ENCODE measurements at regions not wholly inside any gene's neighbourhood (a gene's known extent, or its start where the extent isn't known, plus 50 kb on each side); places are given as distances from the start of the nearest gene placed in this dataset.

GRCh38 chr2:194556629-194557028 lies 1100.4 kb upstream of the SLC39A10 start:
- Histone ChIP-seq H3K4me3 (replicated peaks in 1 of 3) (no peak overlapping the region), H3K36me3 (no peaks in the 10 kb centered on the region), H3K27ac (no peak overlapping the region), H3K9me3 (no peaks in the 10 kb centered on the region), H3K27me3 (no peaks in the 10 kb centered on the region), H3K4me1 (no peaks in the 10 kb centered on the region)
- TF ChIP-seq CTCF (IDR thresholded peaks at IDR 0.05) (no peak), POLR2A (IDR thresholded peaks at IDR 0.05) (no peak)
- WGBS, 2 donors, result 79 to 83% methylated on average over 3 of the region's 3 CpGs
- no peak for DNase-seq
- intact Hi-C loops (cut with DNase I), result no loop called here

GRCh38 chr2:194553980-194554379 lies 1103.0 kb upstream of the SLC39A10 start:
- Histone ChIP-seq H3K4me1 (no peaks in the 10 kb centered on the region), H3K9me3 (no peaks in the 10 kb centered on the region), H3K36me3 (no peaks in the 10 kb centered on the region), H3K27ac (no peak overlapping the region), H3K4me3 (replicated peaks in 1 of 3) (no peak overlapping the region), H3K27me3 (no peaks in the 10 kb centered on the region)
- no peak for TF ChIP-seq POLR2A (IDR thresholded peaks at IDR 0.05)
- TF ChIP-seq CTCF (IDR thresholded peaks at IDR 0.05), result no peak
- WGBS, 2 donors, result 92 to 93% methylated on average over 4 of the region's 4 CpGs
- intact Hi-C loops (cut with DNase I), result no loop called here
- no peak for DNase-seq

- intact Hi-C loops (cut with DNase I), result no loop called here
These were observed 1106.3 kb upstream of the SLC39A10 start for GRCh38 chr2:194550702-194551101.

GRCh38 chr2:194549387-194549786 lies 1107.6 kb upstream of the SLC39A10 start:
- Histone ChIP-seq H3K36me3 (no peaks in the 10 kb centered on the region), H3K27me3 (no peaks in the 10 kb centered on the region), H3K4me1 (no peaks in the 10 kb centered on the region), H3K27ac (no peak overlapping the region), H3K9me3 (no peaks in the 10 kb centered on the region), H3K4me3 (replicated peaks in 1 of 3) (no peak overlapping the region)
- intact Hi-C loops (cut with DNase I), result no loop called here
- TF ChIP-seq CTCF (IDR thresholded peaks at IDR 0.05) (no peak), POLR2A (IDR thresholded peaks at IDR 0.05) (no peak)
- WGBS, 2 donors, result 76 to 78% methylated on average over 2 of the region's 2 CpGs
- DNase-seq, result no peak

More at GRCh38 chr2:194550702-194551101, 1106.3 kb upstream of the SLC39A10 start:
- Histone ChIP-seq H3K27ac (no peak overlapping the region), H3K4me3 (replicated peaks in 1 of 3) (no peak overlapping the region), H3K4me1 (no peaks in the 10 kb centered on the region), H3K36me3 (no peaks in the 10 kb centered on the region), H3K27me3 (no peaks in the 10 kb centered on the region), H3K9me3 (no peaks in the 10 kb centered on the region)
- TF ChIP-seq CTCF (IDR thresholded peaks at IDR 0.05), result no peak
- no peak for TF ChIP-seq POLR2A (IDR thresholded peaks at IDR 0.05)
- 65 to 73% methylated on average over 1 of the region's 1 CpG for WGBS, 2 donors
- DNase-seq, result no peak

GRCh38 chr2:194545978-194546377 lies 1111.0 kb upstream of the SLC39A10 start:
- Histone ChIP-seq H3K27me3 (no peaks in the 10 kb centered on the region), H3K4me1 (no peaks in the 10 kb centered on the region), H3K4me3 (replicated peaks in 1 of 3) (no peak overlapping the region), H3K27ac (no peak overlapping the region), H3K9me3 (no peaks in the 10 kb centered on the region), H3K36me3 (no peaks in the 10 kb centered on the region)
- no peak for DNase-seq
- no peak for TF ChIP-seq CTCF (IDR thresholded peaks at IDR 0.05)
- no peak for TF ChIP-seq POLR2A (IDR thresholded peaks at IDR 0.05)
- intact Hi-C loops (cut with DNase I), result no loop called here
- 50 to 54% methylated on average over 1 of the region's 1 CpG for WGBS, 2 donors
